Left renal pelvis (tissue), 4 donors: ENCODE measurements at regions not wholly inside any gene's neighbourhood (a gene's known extent, or its start where the extent isn't known, plus 50 kb on each side); places are given as distances from the start of the nearest gene placed in this dataset.

Experiments used
- DNase-seq, 4 donors: peaks; one replicate each; pipeline ENCODE4 v3.0.0-alpha.2; 2013; ENCODE audit warnings: low read depth in 4 of 4, low spot score in 3 of 4

DNA sequence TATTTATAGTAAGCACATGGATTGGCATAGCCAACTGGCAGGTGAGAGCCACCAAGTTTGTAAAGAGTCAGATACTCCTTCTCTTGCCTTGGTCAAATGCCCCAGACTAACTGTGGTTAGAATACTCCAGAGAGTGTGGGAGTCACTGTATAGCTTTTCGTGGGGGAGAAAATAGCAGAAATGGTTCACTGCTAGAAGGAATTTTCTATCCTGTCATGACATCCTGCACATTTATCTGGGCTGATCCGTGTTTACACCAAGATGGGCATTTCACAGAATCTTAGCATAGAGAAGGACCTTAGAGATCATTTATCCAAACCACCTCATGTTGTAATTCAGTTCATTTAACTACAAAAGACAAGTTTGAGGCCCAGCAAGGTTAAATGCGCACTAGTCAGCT, 460.8 kb downstream of the ENC1 start:
- no peak for DNase-seq

DNA sequence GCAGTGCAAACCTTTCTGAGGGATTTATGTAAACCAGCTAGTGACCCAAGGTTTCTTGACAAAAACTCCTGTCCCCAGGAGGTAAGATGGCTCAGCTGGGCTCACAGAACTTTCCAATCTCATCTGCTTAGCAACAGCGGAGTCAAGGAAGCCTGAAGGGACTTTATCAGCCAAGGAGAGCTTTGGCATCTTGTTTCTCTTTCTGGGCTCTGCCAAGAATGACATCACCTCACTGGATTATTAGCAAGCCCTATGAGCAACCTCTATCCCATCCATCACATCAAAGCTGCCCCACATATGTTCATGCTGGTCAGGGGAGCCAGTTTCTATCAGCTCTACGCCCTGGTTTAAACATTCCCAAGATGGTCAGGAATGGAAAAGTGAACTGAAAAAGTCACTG, 461.3 kb downstream of the ENC1 start:
- DNase-seq: no peak

DNA sequence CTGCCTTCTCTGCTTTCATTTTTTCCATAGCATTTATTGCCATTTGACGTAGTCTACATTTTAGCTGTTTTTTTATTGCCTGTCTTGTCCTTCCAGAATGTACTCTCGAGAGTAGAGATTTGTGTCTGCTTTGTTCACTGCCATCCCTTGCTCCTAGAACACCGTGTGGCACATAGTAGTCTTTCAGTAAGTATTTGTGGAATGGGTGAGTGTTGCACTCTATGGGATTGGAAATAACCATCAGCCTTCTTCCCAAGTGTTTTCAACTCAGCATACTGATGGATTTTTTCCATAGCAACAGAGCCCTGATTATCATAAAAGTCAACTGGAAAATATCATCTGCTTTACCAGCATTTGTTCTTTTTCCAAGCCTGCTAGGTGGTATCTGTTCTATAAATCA, 462.6 kb downstream of the ENC1 start:
- no peak for DNase-seq

DNA sequence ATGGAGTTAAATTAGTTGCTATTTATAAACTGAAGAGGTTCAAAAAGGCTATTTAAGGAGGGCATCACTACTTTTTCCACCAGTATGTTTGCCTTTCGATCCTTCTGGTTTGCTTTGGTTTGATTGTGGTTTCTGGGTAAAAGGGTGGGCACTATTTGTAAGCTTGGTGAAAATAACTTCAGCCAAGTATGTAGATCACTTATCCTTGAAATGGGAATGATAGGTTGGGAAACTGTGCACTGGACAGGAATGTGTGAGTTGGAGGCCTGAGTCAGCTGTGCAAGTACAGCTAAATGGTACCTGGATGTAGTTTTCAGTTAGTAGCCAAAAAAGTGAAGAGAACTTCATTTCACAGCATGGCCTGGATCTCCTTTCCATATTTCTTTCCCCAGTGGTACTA, 466.2 kb downstream of the ENC1 start:
- DNase-seq: no peak

DNA sequence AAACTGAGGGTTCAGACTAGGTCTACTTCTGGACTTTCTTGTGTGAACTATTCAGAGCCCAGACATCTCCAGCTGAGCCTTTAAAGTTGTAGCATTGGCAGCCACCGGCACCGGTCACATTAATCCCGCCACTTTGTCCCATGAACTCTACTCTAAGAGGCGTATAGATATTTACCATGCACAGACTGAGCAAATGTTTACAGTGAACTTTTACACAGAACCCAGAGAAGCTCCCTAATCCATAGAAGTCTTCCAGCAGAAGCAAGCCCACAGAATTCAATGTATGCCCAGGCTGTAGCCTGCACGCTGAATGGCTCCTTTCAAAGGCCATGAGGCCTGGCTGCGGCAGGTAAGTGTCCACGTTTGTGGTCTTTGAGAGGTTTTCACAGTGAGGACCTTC, 466.9 kb downstream of the ENC1 start:
- no peak for DNase-seq

DNA sequence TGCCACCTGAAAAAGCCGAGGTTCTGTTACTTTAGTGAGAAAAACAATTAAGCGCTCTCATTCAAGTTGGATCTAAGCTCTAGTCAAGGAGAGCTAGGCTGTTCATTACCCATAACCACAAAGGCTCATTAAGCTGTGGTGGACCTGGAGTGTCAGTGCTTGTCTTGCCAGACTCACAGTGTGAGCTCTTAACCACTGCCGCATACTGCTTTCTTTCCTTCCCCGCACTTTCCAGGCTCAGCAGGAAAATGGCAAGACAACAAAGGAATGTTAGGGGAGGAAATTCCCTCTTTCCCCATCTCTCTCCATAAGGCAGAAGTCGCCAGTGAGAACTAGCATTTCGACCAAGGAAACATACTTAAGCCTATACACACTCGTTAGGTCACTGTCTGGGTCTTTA, 467.3 kb downstream of the ENC1 start:
- no peak for DNase-seq

DNA sequence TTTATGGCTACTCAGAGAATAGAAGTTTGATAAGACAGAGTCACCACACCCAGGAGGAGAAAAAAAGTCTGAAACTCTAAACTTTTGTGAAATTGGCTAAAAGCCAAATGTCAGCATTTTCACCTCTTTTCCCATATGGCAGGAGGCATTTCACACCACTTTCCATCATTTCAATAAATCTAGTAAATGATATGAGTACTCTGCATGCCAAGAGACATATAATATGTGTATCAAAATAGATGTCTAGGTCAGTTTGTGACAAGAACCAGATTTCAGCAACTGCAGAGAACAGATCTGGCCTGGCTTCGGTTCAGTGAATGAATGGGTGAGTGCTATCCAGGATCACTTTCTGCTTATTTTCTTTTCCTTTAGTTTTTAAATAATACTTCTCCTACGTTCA, 470.8 kb downstream of the ENC1 start:
- DNase-seq: peak in 1 of 4 donors; percentile 22

DNA sequence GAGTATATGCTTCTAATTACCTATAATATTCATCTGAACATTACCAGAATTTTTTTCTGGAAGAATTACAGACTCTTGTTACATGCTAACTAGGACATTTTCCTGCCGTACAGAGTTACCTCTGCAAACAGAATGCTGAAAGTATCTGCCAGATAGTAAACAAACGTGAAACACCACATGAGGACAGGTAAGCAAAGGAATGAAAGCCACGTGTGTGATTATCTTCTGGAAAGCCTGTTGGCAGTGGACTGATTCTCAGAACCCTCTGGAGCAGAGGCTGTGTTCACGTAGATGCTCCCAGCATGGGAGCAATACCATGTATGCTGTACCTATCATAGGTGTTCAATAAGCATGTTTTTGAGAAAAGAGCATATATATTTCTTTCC, 472.6 kb downstream of the ENC1 start:
- DNase-seq: no peak

DNA sequence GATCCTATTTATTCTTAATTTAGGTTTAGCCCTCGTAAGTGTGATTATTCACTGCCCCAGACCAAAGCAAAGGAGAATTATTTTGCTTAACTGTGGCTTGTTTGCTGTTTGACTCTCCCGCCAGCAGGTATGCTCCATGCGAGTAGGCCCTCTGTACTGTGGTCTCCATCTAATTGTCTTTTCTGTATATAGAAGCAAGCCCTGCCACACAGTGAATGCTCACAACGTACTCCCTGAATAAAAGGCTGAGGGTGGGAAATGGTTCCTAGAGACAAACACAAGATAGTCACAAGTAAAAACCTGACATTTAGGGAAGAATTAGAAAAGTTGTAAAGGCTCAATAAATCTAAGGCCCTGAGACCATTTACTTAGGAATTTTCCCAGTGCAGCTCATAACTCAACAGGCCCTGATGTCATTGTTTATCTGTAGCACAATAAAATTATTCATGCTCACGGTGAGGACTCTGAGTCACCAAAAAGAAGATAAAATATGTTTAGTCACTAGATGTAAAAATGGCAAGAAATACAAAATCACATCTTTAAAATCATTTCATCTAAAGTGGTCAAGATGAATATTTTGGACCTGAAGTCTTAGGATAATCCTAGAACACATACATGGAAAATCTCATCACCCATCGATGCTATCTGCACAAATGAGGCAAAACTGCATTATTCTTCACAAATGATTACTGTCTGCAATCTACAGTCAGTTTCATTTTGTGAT, 473.2 kb downstream of the ENC1 start:
- no peak for DNase-seq

DNA sequence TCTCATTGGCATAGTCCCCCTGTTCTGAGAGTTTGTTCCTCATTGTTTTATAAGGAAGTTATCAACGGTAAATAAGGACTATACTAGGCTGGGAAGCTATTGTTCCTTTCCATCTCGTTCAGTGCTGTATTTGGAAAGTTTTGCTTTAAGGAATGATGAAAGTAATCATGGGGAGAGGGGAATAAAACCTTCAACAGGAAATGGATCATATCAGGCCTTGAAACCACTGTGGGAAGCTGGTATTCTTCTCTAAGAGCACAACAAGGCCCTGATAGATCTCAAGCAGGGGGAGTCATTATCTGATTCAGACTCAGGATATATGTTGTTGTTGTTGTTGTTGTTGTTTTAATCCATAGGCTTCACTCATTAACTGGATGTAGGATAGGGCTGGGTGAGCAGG, 474.5 kb downstream of the ENC1 start:
- DNase-seq: no peak

DNA sequence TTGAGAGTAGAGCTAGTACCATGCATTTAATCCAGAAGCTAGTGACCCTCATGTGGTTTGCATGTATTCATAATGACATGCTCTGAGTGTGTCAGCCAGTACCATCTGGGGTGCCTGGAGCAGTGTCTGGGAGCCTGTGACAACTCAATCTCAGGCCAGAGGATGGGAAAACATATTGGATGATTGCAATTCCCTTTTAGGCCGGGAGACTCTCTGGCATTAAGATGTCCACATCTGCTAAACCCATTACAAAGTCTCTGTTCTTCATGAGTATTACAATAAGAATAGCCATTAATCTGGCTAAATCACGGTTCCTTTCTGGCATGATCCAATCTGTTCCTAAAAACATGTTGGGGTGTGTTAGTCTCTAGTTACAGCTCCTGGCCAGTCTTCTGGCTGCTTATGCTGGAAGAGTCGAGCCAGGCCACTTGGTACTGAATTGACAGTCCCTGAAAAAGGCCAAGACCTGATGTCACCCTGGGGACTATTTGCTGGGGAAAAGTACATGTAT, 475.7 kb downstream of the ENC1 start:
- DNase-seq: no peak

DNA sequence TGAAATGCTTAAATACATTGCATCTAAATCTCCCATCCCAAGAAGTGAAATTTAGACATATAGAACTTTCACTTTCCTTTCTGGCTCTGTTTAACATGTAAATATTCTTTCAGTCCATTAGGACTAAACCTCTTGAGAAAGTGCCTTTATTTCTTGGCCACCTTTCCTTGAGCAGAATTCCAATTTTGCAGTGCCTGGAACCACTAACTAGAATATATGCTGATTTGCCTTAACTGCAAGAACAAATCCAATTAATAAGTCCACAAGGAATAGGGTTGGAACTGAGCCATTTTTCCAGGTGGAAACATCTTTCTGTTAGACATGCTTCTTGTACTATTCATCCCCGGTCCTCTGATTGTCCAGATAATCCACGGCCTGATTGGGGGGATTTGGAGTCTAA, 478.0 kb downstream of the ENC1 start:
- DNase-seq: no peak

DNA sequence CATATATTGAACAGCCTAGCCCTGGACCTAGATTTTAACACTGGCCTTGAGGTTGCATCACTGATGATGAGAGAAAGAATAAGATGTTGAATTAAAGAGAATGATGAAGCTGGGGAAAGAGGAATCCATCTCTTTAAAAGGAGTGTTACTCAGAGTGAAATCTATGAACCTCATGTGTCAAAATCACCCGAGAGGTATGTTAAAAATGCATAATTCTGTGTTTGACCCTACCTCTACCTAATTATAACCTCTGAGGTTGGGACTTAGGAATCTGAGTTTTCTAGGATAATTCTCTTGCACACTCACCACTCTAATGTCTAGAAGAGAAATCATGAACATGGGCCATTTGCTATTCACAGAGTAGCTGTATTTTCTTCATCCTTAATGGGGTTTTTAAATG, 479.4 kb downstream of the ENC1 start:
- DNase-seq: no peak

DNA sequence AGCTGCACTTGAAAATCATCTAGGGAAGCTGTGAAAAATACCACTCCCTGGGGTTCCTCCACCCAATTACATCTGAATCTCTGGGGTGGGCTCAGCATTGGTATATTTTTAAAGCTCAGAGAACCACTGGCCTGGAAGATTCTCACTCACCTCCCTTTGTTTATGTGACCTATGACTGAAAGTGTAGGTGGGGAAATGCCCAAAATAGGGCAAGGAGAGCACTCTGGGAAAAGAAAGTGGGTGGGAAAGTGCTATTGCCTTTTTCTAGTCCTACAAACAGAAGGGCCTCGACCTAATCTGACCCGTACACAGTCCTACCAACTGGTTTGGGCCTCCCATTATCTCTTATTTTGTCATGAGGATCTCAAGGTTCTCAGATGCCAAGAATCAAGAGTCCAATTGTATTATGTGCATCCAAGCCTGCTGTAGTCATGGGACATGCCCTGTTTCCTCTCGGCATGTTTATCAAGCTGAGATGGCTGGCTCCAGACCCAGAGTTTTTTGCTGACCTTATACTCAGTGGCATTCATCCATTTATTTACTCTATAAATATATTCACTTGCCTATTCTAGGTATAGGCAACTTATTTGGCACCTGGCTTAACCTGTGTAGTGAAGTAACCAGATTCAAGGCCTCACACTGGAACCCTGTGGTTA, 483.7 kb downstream of the ENC1 start:
- no peak for DNase-seq

DNA sequence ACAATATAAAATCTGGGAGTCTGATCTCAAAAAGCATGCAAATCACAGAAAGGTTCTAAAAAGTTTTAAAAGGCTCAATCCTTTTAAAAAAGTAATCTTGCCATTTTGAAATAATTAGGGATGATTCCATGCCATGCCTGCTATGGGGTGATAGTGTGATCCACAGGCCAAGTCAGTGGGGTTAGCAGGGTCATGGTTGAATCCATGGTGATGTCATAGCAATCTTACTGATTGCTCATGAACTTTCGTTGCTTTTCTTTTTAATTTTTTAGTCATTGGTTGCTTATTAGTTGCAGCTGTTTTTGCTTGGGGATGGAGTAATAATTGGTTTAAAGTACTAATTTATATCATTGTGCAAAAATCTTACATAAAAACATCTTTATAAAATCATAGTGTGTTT, 485.0 kb downstream of the ENC1 start:
- no peak for DNase-seq

DNA sequence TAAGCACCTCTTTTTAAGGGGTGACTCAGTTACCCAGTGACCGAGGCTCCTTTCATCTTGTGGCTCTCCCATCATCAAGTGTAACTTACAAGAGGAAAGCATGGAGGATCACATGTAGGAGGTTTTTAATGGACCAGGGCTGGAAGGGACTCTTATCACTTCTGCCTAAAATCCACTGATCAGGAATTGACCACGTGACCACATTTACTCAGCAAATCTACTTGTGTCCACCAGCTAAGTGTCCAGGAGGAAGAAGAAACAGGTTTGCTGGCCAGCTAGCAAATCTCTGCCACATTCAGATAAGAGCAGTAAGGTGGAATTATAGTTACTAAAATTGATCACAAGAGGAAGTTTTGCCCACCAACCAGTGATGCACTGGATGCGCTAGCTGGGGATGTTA, 486.0 kb downstream of the ENC1 start:
- DNase-seq: no peak

DNA sequence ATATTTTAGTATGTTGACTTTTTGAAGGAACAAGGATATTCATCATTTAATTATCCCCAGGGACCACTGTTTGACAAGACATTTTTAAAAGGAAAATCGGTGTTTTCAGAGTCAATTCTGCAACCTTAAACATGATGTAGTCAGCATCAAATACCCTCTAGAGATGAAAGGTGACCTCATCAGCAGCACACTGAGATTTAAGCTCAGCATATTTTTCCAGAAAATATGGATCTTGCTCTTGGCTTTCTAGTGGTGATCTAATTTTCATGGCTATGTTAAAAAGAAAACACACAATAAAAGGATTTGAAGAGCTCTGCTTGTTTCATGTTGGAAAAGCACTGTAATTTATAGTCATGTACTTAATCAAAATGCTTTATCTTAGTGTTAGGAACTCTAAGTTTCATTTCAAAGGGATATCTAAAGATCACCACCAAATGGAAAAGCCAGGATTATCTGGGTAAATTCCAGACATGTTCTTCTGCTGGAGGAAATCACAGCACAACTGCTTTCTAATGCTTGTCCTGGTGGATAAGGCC, 487.2 kb downstream of the ENC1 start:
- DNase-seq: no peak

DNA sequence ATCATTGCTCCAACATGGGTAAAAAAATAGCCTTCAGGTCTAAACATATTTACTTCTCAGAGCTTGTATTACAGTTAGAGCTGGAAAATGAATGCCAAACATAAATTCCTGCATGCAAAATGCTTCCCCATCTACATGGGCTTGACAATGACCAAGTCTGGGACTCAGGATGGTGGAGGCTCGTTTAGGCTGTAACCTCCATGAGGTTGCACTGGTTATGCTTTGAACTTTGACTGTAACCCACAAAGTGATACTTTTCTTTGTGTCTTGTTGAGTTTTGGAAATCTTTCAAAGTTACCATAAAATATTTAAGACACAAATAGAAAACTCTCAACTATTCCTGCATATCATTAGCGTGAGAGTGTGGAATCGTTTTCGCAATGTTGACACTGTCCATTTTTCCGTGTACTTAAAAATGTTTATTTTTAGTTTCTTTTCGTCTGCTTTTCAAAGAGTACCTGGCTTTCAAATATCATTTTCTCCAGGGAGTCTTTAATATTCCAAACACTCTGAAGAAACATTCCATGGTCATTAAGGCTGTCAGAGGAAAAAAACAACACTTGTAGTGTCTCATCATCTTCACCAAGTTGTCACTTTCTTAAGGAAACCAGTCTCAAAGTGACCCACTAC, 487.8 kb downstream of the ENC1 start:
- DNase-seq: no peak

DNA sequence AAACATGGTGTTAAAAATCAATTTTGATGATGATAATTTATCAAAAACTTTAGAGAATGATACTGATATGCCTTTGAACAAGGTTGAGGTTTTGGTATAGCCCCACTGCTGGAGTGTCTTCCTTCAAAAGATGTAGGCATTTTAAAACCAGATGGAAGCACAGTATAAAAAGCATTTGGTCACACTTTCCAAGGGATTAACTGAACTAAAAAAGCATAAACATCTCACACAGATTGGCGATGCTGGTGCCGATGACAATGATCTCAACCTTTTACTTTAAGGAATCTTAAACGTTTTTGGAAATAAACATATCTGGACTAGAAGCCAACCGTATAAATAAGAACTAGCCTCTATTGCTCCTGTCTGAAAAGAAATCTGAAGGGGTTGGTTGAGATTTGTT, 488.4 kb downstream of the ENC1 start:
- DNase-seq: no peak

DNA sequence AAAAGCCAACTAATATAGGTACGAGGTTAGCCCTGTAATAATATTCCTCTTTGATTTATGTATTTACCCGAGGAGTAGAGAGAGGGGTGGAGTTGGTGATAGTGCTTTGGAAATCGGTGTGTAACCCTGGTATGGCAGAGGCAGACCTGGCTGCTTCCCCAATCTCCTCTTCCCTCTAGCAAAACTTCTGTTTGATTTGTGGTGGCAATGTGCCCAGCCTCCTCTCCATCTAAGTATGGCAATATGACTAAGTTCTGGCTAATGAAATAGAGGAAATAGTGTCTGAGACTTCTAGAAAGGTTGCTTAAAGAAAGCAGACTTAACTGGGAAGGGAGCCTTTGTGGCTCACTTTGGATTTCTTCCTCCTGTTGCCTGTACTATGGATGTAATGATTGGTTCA, 491.1 kb downstream of the ENC1 start:
- no peak for DNase-seq

DNA sequence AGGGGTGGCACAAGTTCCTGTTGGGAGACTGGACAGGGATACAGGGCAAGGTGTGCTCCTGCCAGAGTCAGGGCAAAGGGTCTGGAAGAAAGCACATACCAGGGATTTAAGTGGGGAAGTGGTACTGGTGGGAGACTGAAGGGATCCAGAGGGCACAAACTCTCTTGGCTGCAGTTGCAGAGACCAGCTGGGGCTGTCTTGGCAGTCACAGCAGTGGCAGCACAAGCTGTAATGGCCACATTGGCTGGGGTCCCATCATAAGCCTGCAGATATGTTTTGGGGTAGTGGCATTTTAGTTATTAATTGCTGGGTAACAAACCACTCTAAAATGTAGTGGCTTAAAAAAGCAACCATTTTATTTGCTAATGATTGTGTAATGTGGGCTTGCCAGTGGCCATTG, 492.2 kb downstream of the ENC1 start:
- DNase-seq: no peak

DNA sequence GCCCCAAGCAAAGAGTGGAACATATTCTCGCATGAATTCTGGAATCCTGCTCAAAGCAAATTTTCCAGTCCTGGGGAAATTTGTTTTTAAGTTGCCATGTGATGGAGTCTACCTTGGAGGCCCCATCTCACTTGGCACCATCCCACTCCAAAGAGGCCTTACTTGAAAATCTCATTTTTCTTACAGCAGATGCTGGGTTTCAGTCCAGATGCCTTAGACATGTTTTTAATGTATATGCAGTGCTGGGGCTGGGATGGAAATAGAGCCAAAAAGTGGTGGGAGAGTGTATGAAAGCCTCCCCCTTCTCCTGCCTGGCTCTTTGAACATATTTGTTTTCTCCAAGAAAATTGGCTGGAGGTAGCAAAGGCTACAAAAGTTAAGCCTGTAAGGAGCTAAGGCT, 493.7 kb downstream of the ENC1 start:
- DNase-seq: no peak
